ENCODE measurements at regions not wholly inside any gene's neighbourhood (a gene's known extent, or its start where the extent isn't known, plus 50 kb on each side); places are given as distances from the start of the nearest gene placed in this dataset.

DNA sequence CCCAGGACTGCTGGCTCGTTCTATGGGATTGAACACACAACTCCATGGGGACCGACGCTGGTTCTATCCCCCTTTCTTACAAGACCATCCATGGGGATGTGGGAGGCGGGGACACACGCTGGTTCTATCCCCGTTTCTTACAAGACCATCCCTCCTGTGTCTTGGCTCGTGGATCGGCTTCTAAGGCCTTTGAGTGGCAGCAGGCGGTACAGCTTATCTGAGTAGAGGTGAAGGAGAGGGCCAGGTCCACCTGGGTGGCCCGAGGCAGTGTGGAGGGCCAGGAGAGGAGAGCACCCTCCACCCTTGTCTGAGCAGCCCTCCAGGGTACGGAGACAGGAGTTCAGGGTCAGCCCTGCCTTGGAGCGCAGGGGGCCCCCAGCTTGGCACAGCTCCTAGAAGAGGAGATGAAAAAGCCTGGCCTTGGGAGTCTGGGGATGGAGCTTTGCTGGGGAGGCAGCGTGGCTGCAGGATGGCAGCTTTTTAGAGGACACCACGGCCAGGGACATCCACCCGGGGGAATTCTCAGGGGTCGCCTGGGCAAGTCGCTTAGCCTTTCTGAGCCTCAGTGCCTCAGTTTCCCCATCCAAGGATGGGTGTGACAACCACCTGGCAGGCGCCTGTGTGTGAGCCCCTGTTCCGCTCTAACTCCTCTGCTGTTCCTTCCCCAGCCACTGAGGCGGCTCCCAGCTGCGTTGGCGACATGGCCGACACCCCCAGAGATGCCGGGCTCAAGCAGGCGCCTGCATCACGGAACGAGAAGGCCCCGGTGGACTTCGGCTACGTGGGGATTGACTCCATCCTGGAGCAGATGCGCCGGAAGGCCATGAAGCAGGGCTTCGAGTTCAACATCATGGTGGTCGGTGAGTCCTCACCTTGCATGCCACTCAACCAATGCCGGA is 341.0 kb downstream of the SEC14L1 start:
- Mint-ChIP-seq H3K9me3 (no peaks in the 10 kb centered on the region), H3K27ac (peak overlapping the region; percentile 0), H3K4me1 (ENCODE audit: low read depth) (peaks cover 22% of the 10 kb centered on the region), H3K4me3 (ENCODE audit: low read depth) (no peak overlapping the region), H3K27me3 (ENCODE audit: low read depth) (no peaks in the 10 kb centered on the region), H3K36me3 (ENCODE audit: low read depth) (peaks cover 47% of the 10 kb centered on the region)
- no peak for DNase-seq (ENCODE audit: low spot score)
- intact Hi-C loops (cut with micrococcal nuclease), result no loop called here

DNA sequence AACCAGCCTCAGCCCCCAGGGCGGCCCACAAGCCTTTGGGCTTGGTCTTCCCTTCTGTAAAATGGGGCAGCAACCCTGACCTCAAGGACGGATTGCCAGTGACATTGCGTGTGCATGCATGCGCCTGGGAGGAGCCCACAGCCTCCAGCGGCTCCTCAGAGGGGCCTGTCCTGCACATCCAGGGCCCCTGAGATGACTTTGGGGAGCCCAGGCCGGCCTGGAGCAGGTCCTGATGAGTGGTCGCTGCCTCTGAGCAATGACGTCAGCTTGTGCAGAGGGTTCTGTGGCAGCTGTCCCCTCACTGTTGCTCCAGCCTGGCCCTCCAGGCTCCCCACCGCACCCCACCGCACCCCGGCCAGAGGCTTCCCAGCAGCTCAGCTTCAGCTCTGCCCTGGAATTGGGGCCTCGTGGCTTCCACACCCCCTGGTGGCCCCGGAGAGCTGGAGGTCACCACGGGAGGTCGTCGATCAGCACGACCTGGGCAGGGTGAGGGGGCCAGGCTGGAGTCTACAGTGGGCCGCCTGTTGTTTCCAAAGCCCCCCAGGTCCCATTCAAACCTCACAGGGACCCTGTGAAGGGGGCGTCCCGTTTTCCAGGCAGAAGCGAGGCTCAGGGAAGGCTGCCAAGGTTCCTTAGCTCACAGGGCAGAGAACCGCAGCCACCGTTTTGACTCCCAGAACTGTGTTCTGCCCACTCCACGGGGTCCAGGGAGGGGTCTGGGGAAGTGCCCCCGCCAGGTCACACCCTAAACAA is 341.8 kb downstream of the SEC14L1 start:
- intact Hi-C loops (cut with micrococcal nuclease), result no loop called here
- DNase-seq (ENCODE audit: low spot score), result no peak
- H3K4me3 Mint-ChIP-seq (ENCODE audit: low read depth), result no peak overlapping the region
- H3K27me3 Mint-ChIP-seq (ENCODE audit: low read depth), result no peaks in the 10 kb centered on the region
- H3K36me3 Mint-ChIP-seq (ENCODE audit: low read depth), result peaks cover 43% of the 10 kb centered on the region
- peaks cover 14% of the 10 kb centered on the region for H3K4me1 Mint-ChIP-seq (ENCODE audit: low read depth)
- no peak overlapping the region for H3K27ac Mint-ChIP-seq
- H3K9me3 Mint-ChIP-seq, result no peaks in the 10 kb centered on the region

DNA sequence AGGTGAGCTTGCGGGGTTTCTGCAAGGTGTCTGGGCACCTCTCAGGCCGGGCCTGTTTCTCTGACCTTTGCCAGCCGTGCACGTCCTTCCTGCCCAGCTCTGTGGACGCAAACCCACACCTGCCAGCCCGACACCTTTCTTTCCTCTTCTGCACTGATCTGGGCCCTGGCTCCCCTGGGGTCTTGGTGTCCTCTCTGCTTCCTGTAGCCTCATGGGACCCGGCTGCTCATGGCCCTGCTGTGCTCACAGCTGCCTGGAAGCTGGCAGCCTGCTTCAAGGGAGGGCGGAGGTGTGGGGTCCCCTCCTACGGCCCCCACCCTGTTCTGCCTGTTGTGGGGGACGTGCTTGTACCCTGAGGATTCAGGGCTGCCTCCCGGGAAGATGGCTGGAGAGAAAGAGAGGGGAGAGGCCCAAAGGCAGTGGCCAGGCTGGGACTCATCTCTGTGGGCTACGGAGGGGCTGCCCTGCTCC is 342.4 kb downstream of the SEC14L1 start:
- Mint-ChIP-seq H3K36me3 (ENCODE audit: low read depth) (peaks cover 41% of the 10 kb centered on the region), H3K27ac (no peak overlapping the region), H3K27me3 (ENCODE audit: low read depth) (no peaks in the 10 kb centered on the region), H3K4me3 (ENCODE audit: low read depth) (no peak overlapping the region), H3K4me1 (ENCODE audit: low read depth) (peaks cover 10% of the 10 kb centered on the region), H3K9me3 (no peaks in the 10 kb centered on the region)
- intact Hi-C loops (cut with micrococcal nuclease), result no loop called here
- DNase-seq (ENCODE audit: low spot score), result no peak

DNA sequence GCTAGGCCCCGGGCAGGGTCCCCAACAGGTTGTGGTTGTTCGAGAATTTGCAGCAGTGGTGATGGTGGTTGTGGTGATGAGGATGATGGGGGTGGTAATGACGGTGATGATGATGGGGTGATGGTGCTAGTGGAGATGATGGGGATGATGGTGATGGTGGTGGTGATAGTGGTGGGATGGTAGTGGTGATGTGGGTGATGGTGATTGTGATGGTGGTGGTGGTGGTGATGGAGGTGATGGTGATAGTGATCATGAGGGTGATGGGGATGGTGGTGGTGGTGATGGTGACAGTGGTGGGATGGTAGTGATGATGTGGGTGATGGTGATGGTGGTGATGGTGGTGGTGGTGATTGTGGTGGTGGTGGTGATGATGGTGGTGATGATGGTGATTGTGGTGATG is 343.3 kb downstream of the SEC14L1 start:
- intact Hi-C loops (cut with micrococcal nuclease), result no loop called here
- H3K27ac Mint-ChIP-seq, result no peak overlapping the region
- H3K36me3 Mint-ChIP-seq (ENCODE audit: low read depth), result peaks cover 42% of the 10 kb centered on the region
- no peak overlapping the region for H3K4me3 Mint-ChIP-seq (ENCODE audit: low read depth)
- no peak for DNase-seq (ENCODE audit: low spot score)
- no peaks in the 10 kb centered on the region for H3K9me3 Mint-ChIP-seq
- peaks cover 6% of the 10 kb centered on the region for H3K4me1 Mint-ChIP-seq (ENCODE audit: low read depth)
- no peaks in the 10 kb centered on the region for H3K27me3 Mint-ChIP-seq (ENCODE audit: low read depth)

DNA sequence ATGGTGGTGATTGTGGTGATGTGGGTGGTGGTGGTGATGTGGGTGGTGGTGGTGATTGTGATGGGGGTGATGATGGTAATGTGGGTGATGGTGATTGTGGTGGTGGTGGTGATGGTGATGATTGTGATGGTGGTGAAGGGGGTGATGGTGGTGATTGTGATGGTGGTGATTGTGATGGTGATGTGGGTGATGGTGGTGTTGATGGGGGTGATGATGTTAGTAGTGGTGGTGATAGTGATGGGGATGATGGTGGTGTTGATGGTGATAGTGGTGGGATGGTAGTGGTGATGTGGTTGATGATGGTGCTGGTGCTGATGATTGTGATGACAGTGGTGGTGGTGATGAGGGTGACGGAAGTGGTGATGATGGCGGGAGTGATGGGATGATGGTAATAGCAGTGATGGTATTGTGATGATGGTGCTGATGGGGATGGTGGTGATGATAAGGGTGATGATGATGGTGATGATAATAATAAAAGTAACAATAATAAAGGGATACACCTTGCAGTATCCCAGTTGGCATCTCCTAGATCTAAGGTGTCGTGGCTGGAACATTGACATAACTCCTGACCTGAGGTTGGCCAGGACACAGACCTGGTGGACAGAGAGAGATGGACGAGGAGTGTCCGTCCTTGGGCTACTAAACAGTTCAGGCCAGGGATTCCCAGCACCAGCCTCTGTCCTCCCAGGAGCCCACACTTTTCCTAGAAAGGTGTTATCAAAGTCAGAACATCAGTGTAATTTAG is 344.5 kb downstream of the SEC14L1 start:
- Mint-ChIP-seq H3K4me1 (ENCODE audit: low read depth) (peaks cover 3% of the 10 kb centered on the region), H3K36me3 (ENCODE audit: low read depth) (peaks cover 43% of the 10 kb centered on the region), H3K27ac (no peak overlapping the region), H3K4me3 (ENCODE audit: low read depth) (no peak overlapping the region), H3K9me3 (no peaks in the 10 kb centered on the region), H3K27me3 (ENCODE audit: low read depth) (no peaks in the 10 kb centered on the region)
- intact Hi-C loops (cut with micrococcal nuclease), result no loop called here
- DNase-seq (ENCODE audit: low spot score), result no peak

DNA sequence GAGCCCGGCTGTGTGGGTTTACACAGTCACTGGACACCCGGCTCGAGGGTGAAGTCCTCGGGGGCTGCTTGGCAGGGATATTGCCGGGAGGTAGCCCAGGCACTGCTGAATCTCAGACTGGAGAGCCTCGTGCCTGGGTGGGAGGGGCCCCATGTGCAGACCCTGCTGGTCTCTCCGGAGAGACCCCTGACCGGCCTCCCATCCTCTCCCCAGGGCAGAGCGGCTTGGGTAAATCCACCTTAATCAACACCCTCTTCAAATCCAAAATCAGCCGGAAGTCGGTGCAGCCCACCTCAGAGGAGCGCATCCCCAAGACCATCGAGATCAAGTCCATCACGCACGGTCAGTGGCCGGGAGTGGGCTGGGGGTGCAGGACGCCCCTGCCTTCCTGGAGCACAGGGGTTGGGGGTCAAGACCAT is 346.5 kb downstream of the SEC14L1 start:
- Mint-ChIP-seq H3K36me3 (ENCODE audit: low read depth) (peaks cover 37% of the 10 kb centered on the region), H3K4me3 (ENCODE audit: low read depth) (no peak overlapping the region), H3K9me3 (no peaks in the 10 kb centered on the region), H3K27ac (no peak overlapping the region), H3K4me1 (ENCODE audit: low read depth) (peaks cover 3% of the 10 kb centered on the region), H3K27me3 (ENCODE audit: low read depth) (no peaks in the 10 kb centered on the region)
- intact Hi-C loops (cut with micrococcal nuclease), result no loop called here
- no peak for DNase-seq (ENCODE audit: low spot score)

DNA sequence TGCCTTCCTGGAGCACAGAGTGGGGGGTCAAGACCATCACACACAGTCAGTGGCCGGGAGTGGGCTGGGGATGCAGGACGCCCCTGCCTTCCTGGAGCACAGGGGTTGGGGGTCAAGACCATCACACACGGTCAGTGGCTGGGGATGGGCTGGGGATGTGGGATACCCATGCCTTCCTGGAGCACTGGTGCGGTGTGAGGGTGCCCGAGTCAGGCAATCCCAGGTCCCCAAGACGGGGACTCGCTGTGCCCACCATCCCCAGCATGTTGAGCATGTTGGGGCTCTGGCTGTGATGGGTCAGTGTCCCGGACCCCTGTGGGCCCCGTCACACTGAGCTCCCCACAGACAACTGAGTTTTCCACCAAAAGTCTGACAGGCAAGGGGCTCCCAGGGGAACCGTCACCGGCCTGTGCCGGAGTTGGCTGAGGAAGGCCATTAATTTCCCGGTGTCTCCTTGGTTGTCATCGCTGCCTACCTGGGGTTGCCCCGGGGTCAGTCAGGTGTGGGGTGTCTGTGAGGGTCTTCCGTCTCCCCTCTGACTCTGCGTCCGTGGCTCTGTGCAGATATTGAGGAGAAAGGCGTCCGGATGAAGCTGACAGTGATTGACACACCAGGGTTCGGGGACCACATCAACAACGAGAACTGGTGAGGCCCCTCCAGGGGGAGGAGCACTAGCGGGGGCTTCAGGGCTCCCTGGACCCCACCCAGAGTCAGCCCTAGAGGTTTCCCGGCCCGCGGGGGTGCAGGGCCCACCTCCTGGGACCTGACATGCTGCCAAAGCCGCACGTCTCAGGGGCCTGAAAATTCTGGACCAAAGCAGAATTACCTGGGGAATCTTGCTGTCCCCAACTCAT is 347.1 kb downstream of the SEC14L1 start:
- peaks cover 40% of the 10 kb centered on the region for H3K36me3 Mint-ChIP-seq (ENCODE audit: low read depth)
- no peak overlapping the region for H3K27ac Mint-ChIP-seq
- H3K9me3 Mint-ChIP-seq, result no peaks in the 10 kb centered on the region
- H3K27me3 Mint-ChIP-seq (ENCODE audit: low read depth), result no peaks in the 10 kb centered on the region
- intact Hi-C loops (cut with micrococcal nuclease), result no loop called here
- peaks cover 5% of the 10 kb centered on the region for H3K4me1 Mint-ChIP-seq (ENCODE audit: low read depth)
- DNase-seq (ENCODE audit: low spot score), result no peak
- no peak overlapping the region for H3K4me3 Mint-ChIP-seq (ENCODE audit: low read depth)

DNA sequence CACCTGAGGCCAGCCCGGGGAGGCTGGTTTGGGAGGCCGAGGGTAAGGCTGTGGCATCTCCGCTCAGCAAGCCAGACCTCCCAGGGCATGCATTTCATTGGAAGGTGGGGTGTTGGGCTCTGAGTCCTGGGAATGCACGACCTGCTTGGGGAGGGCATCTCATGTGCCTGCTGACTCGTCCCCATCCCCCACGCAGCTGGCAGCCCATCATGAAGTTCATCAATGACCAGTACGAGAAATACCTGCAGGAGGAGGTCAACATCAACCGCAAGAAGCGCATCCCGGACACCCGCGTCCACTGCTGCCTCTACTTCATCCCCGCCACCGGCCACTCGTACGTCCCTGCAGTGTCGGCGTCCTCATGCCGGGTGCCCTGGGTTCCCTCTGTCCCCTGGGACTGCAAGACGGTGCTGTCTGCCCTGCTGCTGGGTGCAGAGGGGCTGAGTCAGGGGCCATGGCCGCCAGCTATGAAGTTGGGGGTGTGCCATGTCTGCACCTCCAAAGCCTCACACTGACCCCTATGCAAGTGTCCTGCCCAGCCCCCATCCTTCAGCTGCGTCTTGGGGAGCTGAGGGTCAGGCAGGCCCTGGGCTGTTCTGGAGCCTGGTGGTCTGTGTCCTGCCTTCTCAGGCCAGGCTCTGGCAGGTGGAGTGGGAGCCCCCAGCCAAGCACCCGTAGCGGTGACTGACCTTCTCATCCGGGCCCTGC is 347.9 kb downstream of the SEC14L1 start:
- Mint-ChIP-seq H3K27me3 (ENCODE audit: low read depth) (no peaks in the 10 kb centered on the region), H3K27ac (no peak overlapping the region), H3K36me3 (ENCODE audit: low read depth) (peaks cover 43% of the 10 kb centered on the region), H3K9me3 (no peaks in the 10 kb centered on the region), H3K4me1 (ENCODE audit: low read depth) (peaks cover 5% of the 10 kb centered on the region), H3K4me3 (ENCODE audit: low read depth) (no peak overlapping the region)
- intact Hi-C loops (cut with micrococcal nuclease), result no loop called here
- no peak for DNase-seq (ENCODE audit: low spot score)

DNA sequence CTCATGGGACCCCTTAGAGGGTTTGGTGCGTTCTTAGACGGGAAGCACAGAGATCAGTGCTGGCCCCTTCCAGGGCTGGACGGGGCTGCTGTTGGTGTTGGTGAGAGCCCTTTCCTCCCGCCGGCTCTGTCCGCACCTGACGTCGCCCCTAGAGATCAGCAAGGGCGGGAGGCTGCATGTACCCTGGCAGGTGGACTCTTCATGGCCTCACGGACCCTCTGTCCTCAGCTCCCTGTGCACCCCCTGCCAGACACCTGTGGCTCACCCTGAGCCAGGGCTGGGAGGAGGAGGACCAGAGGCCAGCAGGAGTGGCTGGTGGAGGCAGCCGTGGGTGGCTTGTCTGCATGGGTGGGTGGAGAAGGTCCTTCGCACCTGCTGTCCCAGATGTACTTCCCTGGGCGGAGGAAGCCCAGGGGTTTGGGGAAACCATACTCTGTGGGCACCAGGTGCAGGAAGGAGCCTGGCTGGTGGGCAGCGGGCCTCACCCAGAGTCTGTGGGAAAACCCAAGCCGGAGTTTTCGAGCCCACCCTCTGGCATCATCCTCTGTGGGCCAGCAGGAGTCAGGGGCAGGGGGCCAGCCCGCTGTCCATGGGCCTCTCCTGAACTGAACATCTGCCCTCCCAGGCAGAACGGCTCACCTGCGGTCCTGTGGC is 348.6 kb downstream of the SEC14L1 start:
- Mint-ChIP-seq H3K27ac (no peak overlapping the region), H3K4me1 (ENCODE audit: low read depth) (peaks cover 8% of the 10 kb centered on the region), H3K4me3 (ENCODE audit: low read depth) (no peak overlapping the region), H3K36me3 (ENCODE audit: low read depth) (peaks cover 43% of the 10 kb centered on the region), H3K27me3 (ENCODE audit: low read depth) (no peaks in the 10 kb centered on the region), H3K9me3 (no peaks in the 10 kb centered on the region)
- no peak for DNase-seq (ENCODE audit: low spot score)
- intact Hi-C loops (cut with micrococcal nuclease), result no loop called here

DNA sequence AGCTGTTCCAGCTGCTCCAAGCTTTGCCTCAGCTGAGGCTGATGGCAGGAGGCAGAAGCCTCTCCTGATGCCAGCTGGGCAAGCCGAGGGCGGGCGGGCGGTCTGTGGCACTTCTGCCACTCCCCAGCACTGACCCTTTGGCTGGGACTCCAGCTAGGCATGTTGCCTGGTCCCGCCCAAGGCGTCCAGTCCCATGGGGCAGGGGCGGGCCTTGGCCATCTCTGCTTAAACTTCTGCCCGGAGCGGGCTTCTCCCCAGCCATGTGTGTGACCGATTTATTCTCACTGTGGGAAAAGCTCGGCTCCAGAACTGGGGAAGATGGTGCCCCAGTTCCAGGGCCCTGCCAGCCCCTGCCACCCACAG is 349.1 kb downstream of the SEC14L1 start:
- no peak overlapping the region for H3K4me3 Mint-ChIP-seq (ENCODE audit: low read depth)
- no peak overlapping the region for H3K27ac Mint-ChIP-seq
- no peaks in the 10 kb centered on the region for H3K9me3 Mint-ChIP-seq
- peaks cover 44% of the 10 kb centered on the region for H3K36me3 Mint-ChIP-seq (ENCODE audit: low read depth)
- DNase-seq (ENCODE audit: low spot score), result no peak
- H3K4me1 Mint-ChIP-seq (ENCODE audit: low read depth), result peaks cover 10% of the 10 kb centered on the region
- H3K27me3 Mint-ChIP-seq (ENCODE audit: low read depth), result no peaks in the 10 kb centered on the region
- intact Hi-C loops (cut with micrococcal nuclease), result no loop called here

DNA sequence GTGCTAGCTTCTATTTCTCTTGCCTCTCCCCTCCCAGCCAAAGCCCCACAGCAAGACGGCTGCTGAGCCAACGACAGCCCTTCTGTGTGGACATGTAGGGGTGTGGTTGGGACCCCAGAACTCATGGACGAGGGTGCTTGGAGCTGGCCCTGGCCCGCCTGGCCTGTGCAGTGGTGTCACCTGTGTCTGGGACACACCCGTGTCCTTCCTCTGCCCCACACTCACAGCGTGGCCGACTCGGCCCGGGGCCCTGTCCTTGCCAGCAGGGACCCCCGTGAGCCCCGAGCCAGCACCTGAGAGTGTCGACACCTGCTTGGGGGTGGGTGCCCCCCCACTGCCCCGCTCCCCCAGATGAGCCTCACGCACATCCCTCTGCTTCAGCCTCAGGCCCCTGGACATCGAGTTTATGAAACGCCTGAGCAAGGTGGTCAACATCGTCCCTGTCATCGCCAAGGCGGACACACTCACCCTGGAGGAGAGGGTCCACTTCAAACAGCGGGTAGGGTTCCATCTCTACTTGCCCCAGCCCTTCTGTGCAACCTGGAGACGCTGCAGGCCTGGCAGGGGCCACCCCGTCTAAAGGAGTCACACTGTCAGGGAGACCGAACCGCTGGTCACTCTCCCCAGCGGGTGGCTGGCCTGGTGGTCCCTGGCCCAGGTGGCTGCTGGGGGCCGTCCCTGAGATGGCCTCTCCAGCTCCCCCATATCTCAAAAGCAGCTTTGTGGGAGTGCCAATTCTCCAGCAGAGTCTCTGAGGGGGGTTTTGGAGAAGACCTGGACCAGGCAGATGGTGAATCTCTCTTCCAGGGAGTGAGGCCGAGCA is 349.8 kb downstream of the SEC14L1 start:
- peaks cover 50% of the 10 kb centered on the region for H3K36me3 Mint-ChIP-seq (ENCODE audit: low read depth)
- H3K9me3 Mint-ChIP-seq, result no peaks in the 10 kb centered on the region
- no peak overlapping the region for H3K27ac Mint-ChIP-seq
- intact Hi-C loops (cut with micrococcal nuclease), result no loop called here
- DNase-seq (ENCODE audit: low spot score), result no peak
- peaks cover 12% of the 10 kb centered on the region for H3K4me1 Mint-ChIP-seq (ENCODE audit: low read depth)
- H3K27me3 Mint-ChIP-seq (ENCODE audit: low read depth), result no peaks in the 10 kb centered on the region
- no peak overlapping the region for H3K4me3 Mint-ChIP-seq (ENCODE audit: low read depth)

Measured in activated T-helper 2 cell treated with anti-CD3 and anti-CD28 coated beads, Interferon-gamma antibody, Interleukin-2, Interleukin-4, amounts not matched to agents 10 μg/mL and 5 μg/mL and 100 μg/mL, durations not matched to agents 14 hours and 24 hours and 36 hours (primary cell).